Left kidney (tissue), 1 donor: ENCODE measurements at regions not wholly inside any gene's neighbourhood (a gene's known extent, or its start where the extent isn't known, plus 50 kb on each side); places are given as distances from the start of the nearest gene placed in this dataset.
A peak's percentile ranks its signal among the peaks of the same experiment; 100 is the strongest.

Experiments used
- DNase-seq: peaks from one replicate; pipeline ENCODE4 v3.0.0-alpha.2; 2013

- no peak for DNase-seq
Measured at GRCh38 chr2:219772103-219772635, 144.7 kb downstream of the SLC4A3 start.

- no peak for DNase-seq
Measured at GRCh38 chr2:219772697-219773096, 145.3 kb downstream of the SLC4A3 start.

- DNase-seq: no peak
Measured at GRCh38 chr2:219775506-219775905, 148.1 kb downstream of the SLC4A3 start.

- no peak for DNase-seq
Measured at GRCh38 chr2:219777388-219777787, 150.0 kb downstream of the SLC4A3 start.

- no peak for DNase-seq
Measured at GRCh38 chr2:219778189-219778588, 150.8 kb downstream of the SLC4A3 start.

- DNase-seq: no peak
Measured at GRCh38 chr2:219782737-219783348, 155.4 kb downstream of the SLC4A3 start.

- DNase-seq: no peak
Measured at GRCh38 chr2:219783359-219783975, 156.0 kb downstream of the SLC4A3 start.

- DNase-seq: no peak
Measured at GRCh38 chr2:219784178-219784577, 156.7 kb downstream of the SLC4A3 start.

GRCh38 chr2:219789476-219789875, 162.0 kb downstream of the SLC4A3 start:
- DNase-seq: peak; percentile 48

GRCh38 chr2:219792446-219792845, 165.0 kb downstream of the SLC4A3 start:
- DNase-seq: no peak

- DNase-seq: no peak
Measured at GRCh38 chr2:219798430-219798829, 171.0 kb downstream of the SLC4A3 start.

- DNase-seq: no peak
Measured at GRCh38 chr2:219803294-219803693, 175.9 kb downstream of the SLC4A3 start.

GRCh38 chr2:219810895-219811294, 183.5 kb downstream of the SLC4A3 start:
- no peak for DNase-seq

GRCh38 chr2:219812672-219813071, 185.2 kb downstream of the SLC4A3 start:
- no peak for DNase-seq

GRCh38 chr2:219820767-219821166, 193.3 kb downstream of the SLC4A3 start:
- DNase-seq: no peak

GRCh38 chr2:219823574-219823973, 196.1 kb downstream of the SLC4A3 start:
- DNase-seq: no peak

- DNase-seq: no peak
Measured at GRCh38 chr2:219824996-219825395, 197.6 kb downstream of the SLC4A3 start.

- DNase-seq: no peak
Measured at GRCh38 chr2:219828127-219828526, 200.7 kb downstream of the SLC4A3 start.

- no peak for DNase-seq
Measured at GRCh38 chr2:219829667-219830352, 202.4 kb downstream of the SLC4A3 start.

- no peak for DNase-seq
Measured at GRCh38 chr2:219830353-219830738, 202.9 kb downstream of the SLC4A3 start.

- DNase-seq: no peak
Measured at GRCh38 chr2:219831957-219832356, 204.5 kb downstream of the SLC4A3 start.

GRCh38 chr2:219832904-219833303, 205.5 kb downstream of the SLC4A3 start:
- DNase-seq: no peak

- no peak for DNase-seq
Measured at GRCh38 chr2:219835493-219835892, 208.1 kb downstream of the SLC4A3 start.
